Fibroblast of villous mesenchyme (primary cell): ENCODE measurements at regions not wholly inside any gene's neighbourhood (a gene's known extent, or its start where the extent isn't known, plus 50 kb on each side); places are given as distances from the start of the nearest gene placed in this dataset.
"Not testable (repeated sequence)": the region's sequence is repeated elsewhere in the genome, so short reads cannot be mapped to it uniquely, and the experiment has no call there.

Source experiments
- DNase-seq: peaks from one replicate; pipeline ENCODE4 v3.0.0-alpha.2; 2010; ENCODE audit warnings: low read depth
- H3K4me3 ChIP-seq: 2 replicates; pipeline ENCODE4 v1.5.1; 2011; ENCODE audit warnings: low read depth, mild to moderate bottlenecking, low read length
- TF ChIP-seq, protein P1 (sequence below): IDR thresholded peaks from 2 replicates; pipeline ENCODE4 v1.5.1; 2012; ENCODE audit warnings: low read depth, mild to moderate bottlenecking, low read length; ENCODE audit not compliant: insufficient read depth

DNA sequence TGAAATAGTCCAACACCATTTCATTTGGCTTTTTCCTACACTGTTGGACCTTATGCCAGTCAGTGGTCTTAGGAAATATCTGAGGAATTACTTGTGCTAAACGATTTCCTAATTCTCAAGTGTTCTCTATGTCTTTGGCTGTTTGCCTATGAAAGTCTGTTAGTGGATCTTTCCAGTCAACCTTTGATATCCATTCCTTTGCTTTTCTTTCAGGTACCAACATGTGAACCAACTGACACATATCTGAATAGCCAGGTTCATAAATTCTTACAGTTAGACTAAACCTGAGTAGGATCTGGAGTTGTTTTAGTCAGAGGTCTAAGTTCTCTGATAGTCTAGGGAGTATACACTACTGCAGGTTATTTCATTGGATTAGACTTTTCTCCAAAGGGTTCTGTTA lies 343.5 kb upstream of the LRRC3B start:
- no peak overlapping the region for H3K4me3 ChIP-seq
- TF ChIP-seq, protein P1, sequence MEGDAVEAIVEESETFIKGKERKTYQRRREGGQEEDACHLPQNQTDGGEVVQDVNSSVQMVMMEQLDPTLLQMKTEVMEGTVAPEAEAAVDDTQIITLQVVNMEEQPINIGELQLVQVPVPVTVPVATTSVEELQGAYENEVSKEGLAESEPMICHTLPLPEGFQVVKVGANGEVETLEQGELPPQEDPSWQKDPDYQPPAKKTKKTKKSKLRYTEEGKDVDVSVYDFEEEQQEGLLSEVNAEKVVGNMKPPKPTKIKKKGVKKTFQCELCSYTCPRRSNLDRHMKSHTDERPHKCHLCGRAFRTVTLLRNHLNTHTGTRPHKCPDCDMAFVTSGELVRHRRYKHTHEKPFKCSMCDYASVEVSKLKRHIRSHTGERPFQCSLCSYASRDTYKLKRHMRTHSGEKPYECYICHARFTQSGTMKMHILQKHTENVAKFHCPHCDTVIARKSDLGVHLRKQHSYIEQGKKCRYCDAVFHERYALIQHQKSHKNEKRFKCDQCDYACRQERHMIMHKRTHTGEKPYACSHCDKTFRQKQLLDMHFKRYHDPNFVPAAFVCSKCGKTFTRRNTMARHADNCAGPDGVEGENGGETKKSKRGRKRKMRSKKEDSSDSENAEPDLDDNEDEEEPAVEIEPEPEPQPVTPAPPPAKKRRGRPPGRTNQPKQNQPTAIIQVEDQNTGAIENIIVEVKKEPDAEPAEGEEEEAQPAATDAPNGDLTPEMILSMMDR, result no peak
- no peak for DNase-seq

DNA sequence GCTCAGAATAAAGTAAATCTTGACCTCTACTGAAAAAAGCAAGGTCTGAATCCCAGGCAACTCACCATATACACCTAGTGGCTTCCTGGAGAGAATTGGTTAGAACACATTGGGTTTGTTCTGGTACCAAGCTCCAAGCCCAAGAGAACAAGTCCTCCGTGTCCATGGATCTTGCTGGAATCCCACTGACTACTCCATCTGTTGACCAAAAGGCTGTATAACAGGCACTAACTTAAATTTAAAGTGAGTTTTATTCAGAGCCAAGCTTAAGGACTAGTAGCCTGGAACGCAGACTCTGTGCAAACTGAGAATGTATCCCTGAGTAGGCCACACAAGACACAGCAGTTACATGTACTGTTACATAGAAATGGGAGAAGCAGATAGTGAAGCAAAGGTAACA lies 342.1 kb upstream of the LRRC3B start:
- TF ChIP-seq, protein P1, result no peak
- no peak for DNase-seq

GRCh38 chr3:26281284-26281985 lies 341.1 kb upstream of the LRRC3B start:
- TF ChIP-seq, protein P1, result no peak
- no peak for DNase-seq
- no peak overlapping the region for H3K4me3 ChIP-seq

More for the DNA sequence above, 342.1 kb upstream of the LRRC3B start:
- no peak overlapping the region for H3K4me3 ChIP-seq

DNA sequence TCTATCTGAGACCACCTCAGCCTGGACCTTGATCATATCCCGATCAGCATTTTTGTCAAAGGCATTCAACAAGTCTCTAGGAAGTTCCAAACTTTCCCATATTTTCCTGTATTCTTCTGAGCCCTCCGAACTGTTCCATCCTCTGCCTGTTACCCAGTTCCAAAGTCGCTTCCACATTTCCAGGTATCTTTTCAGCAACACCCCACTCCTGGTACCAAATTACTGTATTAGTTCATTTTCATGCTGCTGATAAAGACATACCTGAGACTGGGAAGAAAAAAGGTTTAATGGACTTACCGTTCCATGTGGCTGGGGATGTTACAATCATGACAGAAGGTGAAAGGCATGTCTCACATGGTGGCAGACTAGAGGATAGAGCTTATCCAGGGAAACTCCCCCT lies 338.1 kb upstream of the LRRC3B start:
- not testable (repeated sequence) for DNase-seq, H3K4me3 ChIP-seq

DNA sequence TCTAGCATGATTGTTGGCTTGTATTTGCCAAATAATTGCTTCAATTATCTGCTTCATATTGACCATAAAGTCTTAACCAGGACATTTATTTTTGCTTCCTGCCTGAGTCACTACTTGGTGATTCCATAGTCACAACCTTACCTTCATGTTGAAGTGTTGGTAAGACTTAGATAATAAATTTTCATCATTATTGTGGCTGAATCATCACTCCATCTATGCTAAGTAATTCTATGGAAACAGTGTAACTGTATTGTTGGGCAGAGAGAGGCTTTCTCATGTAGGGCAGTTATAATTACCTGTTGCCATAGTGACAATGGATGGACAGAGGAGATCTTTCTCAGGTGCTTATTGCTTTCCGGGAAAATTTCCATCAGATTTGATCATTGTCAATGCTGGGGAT lies 330.7 kb upstream of the LRRC3B start:
- DNase-seq, result no peak

DNA sequence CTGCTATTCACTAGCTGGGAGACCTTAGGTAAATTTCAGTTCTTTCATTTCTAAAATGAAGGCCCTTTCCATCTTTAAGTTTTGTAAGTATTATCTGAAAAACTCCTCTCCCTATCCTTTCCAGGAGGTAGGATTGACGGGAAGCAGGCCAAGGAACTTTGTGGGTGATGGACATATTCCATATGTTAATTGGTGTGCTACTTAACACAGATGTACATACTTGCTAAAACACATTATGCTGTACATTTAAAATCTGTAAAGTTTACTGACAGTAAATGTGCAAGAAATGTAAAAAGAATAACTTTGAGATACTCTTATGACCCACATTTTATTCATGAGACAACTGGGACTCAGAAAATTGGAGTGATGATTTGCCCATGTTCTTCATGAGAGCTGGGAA lies 329.8 kb upstream of the LRRC3B start:
- no peak overlapping the region for H3K4me3 ChIP-seq
- TF ChIP-seq, protein P1, result no peak
- DNase-seq, result no peak

More for the DNA sequence above, 330.7 kb upstream of the LRRC3B start:
- TF ChIP-seq, protein P1, result no peak
- no peak overlapping the region for H3K4me3 ChIP-seq

DNA sequence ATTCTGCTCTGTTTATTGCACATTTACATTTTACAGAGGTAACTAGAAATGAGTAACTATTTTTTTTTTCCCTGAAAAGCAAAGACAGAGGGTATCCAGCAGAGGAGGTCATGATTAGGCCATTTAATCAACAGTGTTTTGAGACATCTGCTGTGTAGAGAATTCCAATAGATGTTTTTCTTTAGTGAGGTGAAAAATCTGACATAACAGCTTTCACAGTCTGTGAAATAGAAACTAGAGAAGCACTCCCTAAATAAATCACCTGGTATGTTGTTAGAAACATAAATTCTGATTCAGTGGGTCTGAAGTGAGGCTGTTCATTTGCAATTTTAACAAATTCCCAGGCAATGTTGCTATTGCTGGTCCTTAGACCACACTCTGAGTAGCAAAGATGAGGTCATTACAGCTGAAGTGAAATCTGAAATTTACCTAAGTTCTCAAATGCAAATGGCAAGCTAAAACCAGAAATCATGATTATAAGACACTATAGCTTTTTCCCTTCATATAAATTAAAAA lies 329.2 kb upstream of the LRRC3B start:
- H3K4me3 ChIP-seq, result no peak overlapping the region
- TF ChIP-seq, protein P1, result no peak
- DNase-seq, result no peak
